H9 (cell line): ENCODE measurements at regions not wholly inside any gene's neighbourhood (a gene's known extent, or its start where the extent isn't known, plus 50 kb on each side); places are given as distances from the start of the nearest gene placed in this dataset.

Experiments
- DNase-seq: peaks from one replicate; pipeline ENCODE4 v3.0.0-alpha.2; 2017
- H2AFZ ChIP-seq: one replicate; pipeline ENCODE4 v1.6.1; 2013; ENCODE audit warnings: mild to moderate bottlenecking, low read length, control low read depth, moderate library complexity
- H2AK5ac ChIP-seq: 2 replicates; pipeline ENCODE4 v1.6.1; 2013; ENCODE audit warnings: low read length, control low read depth, mixed read lengths; ENCODE audit not compliant: insufficient read length
- H2BK120ac ChIP-seq: one replicate; pipeline ENCODE4 v1.6.1; 2013; ENCODE audit warnings: low read depth, mild to moderate bottlenecking, low read length, control low read depth, inconsistent platforms; ENCODE audit not compliant: poor library complexity, severe bottlenecking
- H2BK12ac ChIP-seq: 2 replicates; pipeline ENCODE4 v1.6.1; 2013; ENCODE audit warnings: low read length, control low read depth, mixed read lengths, low read depth; ENCODE audit not compliant: insufficient read length
- H2BK15ac ChIP-seq: 2 replicates; pipeline ENCODE4 v1.6.1; 2013; ENCODE audit warnings: low read depth, low read length, control low read depth
- H2BK20ac ChIP-seq: one replicate; pipeline ENCODE4 v1.6.1; 2013; ENCODE audit warnings: low read depth, mild to moderate bottlenecking, low read length, control low read depth, inconsistent platforms; ENCODE audit not compliant: poor library complexity, severe bottlenecking
- H2BK5ac ChIP-seq: 2 replicates; pipeline ENCODE4 v1.6.1; 2013; ENCODE audit warnings: low read length, control low read depth, mixed read lengths; ENCODE audit not compliant: insufficient read length
- H3K14ac ChIP-seq: 2 replicates; pipeline ENCODE4 v1.6.1; 2013; ENCODE audit warnings: low read length, control low read depth; ENCODE audit not compliant: insufficient read depth
- H3K18ac ChIP-seq: 2 replicates; pipeline ENCODE4 v1.6.1; 2013; ENCODE audit warnings: low read depth, mild to moderate bottlenecking, mixed read lengths, low read length, control low read depth; ENCODE audit not compliant: insufficient read length
- H3K23ac ChIP-seq: 2 replicates; pipeline ENCODE4 v1.6.1; 2013; ENCODE audit warnings: low read length, control low read depth, mixed read lengths, low read depth; ENCODE audit not compliant: insufficient read length
- H3K23me2 ChIP-seq: 2 replicates; pipeline ENCODE4 v1.6.1; 2013; ENCODE audit warnings: low read depth, mild to moderate bottlenecking, mixed read lengths, low read length, control low read depth; ENCODE audit not compliant: insufficient read length, poor library complexity, severe bottlenecking
- H3K27ac ChIP-seq: 2 replicates; pipeline ENCODE4 v1.5.1; 2013; ENCODE audit warnings: low read length, control low read depth, mixed read lengths, low read depth; ENCODE audit not compliant: insufficient read length
- H3K27me3 ChIP-seq: 2 replicates; pipeline ENCODE4 v1.6.1; 2013; ENCODE audit warnings: low read length, control low read depth, inconsistent platforms; ENCODE audit not compliant: insufficient read depth
- H3K4ac ChIP-seq: 2 replicates; pipeline ENCODE4 v1.6.1; 2013; ENCODE audit warnings: low read depth, mild to moderate bottlenecking, control low read depth, inconsistent platforms, low read length, moderate library complexity
- H3K4me1 ChIP-seq: 2 replicates; pipeline ENCODE4 v1.6.1; 2013; ENCODE audit warnings: low read length, control low read depth, inconsistent platforms; ENCODE audit not compliant: insufficient read depth
- H3K4me2 ChIP-seq: 2 replicates; pipeline ENCODE4 v1.6.1; 2013; ENCODE audit warnings: low read length, control low read depth, mixed read lengths; ENCODE audit not compliant: insufficient read length, insufficient read depth
- H3K56ac ChIP-seq: 2 replicates; pipeline ENCODE4 v1.6.1; 2013; ENCODE audit warnings: low read depth, mild to moderate bottlenecking, mixed read lengths, low read length, control low read depth; ENCODE audit not compliant: insufficient read length
- H3K79me1 ChIP-seq: 2 replicates; pipeline ENCODE4 v1.6.1; 2013; ENCODE audit warnings: low read depth, mild to moderate bottlenecking, moderate library complexity, low read length, control low read depth, inconsistent platforms; ENCODE audit not compliant: insufficient read depth, poor library complexity, severe bottlenecking
- H3K79me2 ChIP-seq: 2 replicates; pipeline ENCODE4 v1.6.1; 2013; ENCODE audit warnings: low read length, control low read depth, inconsistent platforms; ENCODE audit not compliant: insufficient read depth
- H3K9ac ChIP-seq: 2 replicates; pipeline ENCODE4 v1.6.1; 2013; ENCODE audit warnings: low read length, control low read depth, mixed read lengths; ENCODE audit not compliant: insufficient read length; ENCODE audit errors: extremely low read depth
- H3K9me3 ChIP-seq: one replicate; pipeline ENCODE4 v1.6.1; 2013; ENCODE audit warnings: low read depth, low read length, inconsistent platforms; ENCODE audit not compliant: control insufficient read depth
- H3T11ph ChIP-seq: one replicate; pipeline ENCODE4 v1.6.1; 2013; ENCODE audit warnings: mild to moderate bottlenecking, low read length, control low read depth, inconsistent platforms
- H4K20me1 ChIP-seq: one replicate; pipeline ENCODE4 v1.6.1; 2013; ENCODE audit not compliant: control insufficient read depth, insufficient read length, insufficient read depth
- H4K5ac ChIP-seq: 2 replicates; pipeline ENCODE4 v1.6.1; 2013; ENCODE audit warnings: low read depth, mild to moderate bottlenecking, mixed read lengths, low read length, control low read depth; ENCODE audit not compliant: insufficient read length
- H4K8ac ChIP-seq: replicated peaks from 2 replicates; pipeline ENCODE4 v1.6.1; 2013; ENCODE audit warnings: low read length, control low read depth, mixed read lengths, low read depth; ENCODE audit not compliant: insufficient read length
- H4K91ac ChIP-seq: 2 replicates; pipeline ENCODE4 v1.6.1; 2013; ENCODE audit warnings: low read depth, mild to moderate bottlenecking, moderate library complexity, mixed read lengths, low read length, control low read depth; ENCODE audit not compliant: insufficient read length
- H3K27ac Mint-ChIP-seq, 3 experiments: 2 replicates in 2 of 3; 3 replicates in 1 of 3; pipeline ENCODE4 v1.8.0; 2020 to 2021; ENCODE audit warnings: mixed read lengths in 3 of 3, mild to moderate bottlenecking in 1 of 3, moderate library complexity in 1 of 3
- H3K27me3 Mint-ChIP-seq: 2 replicates; pipeline ENCODE4 v1.8.0; 2021; ENCODE audit warnings: low read depth, mild to moderate bottlenecking, moderate library complexity, mixed read lengths
- H3K36me3 Mint-ChIP-seq, 3 experiments: 2 replicates in 2 of 3; 3 replicates in 1 of 3; pipeline ENCODE4 v1.8.0; 2020 to 2021; ENCODE audit warnings: low read depth in 3 of 3, mixed read lengths in 3 of 3; ENCODE audit not compliant: insufficient read depth in 1 of 3
- H3K4me1 Mint-ChIP-seq, 2 experiments: 2 replicates each; pipeline ENCODE4 v1.8.0; 2020; ENCODE audit warnings: mixed read lengths in 2 of 2
- H3K4me3 Mint-ChIP-seq, 2 experiments: 2 replicates in 1 of 2; 3 replicates in 1 of 2; pipeline ENCODE4 v1.8.0; 2020 to 2021; ENCODE audit warnings: mild to moderate bottlenecking in 2 of 2, mixed read lengths in 2 of 2, moderate library complexity in 1 of 2
- H3K9me3 Mint-ChIP-seq, 2 experiments: 2 replicates in 1 of 2; 3 replicates in 1 of 2; pipeline ENCODE4 v1.8.0; 2020; ENCODE audit warnings: mild to moderate bottlenecking in 2 of 2, mixed read lengths in 2 of 2, moderate library complexity in 1 of 2
- CTCF ChIP-seq: fragments of 200-600 bp; sonication (generic); conservative IDR thresholded peaks from 3 replicates; pipeline ENCODE4 v1.8.0; 2021; ENCODE audit warnings: antibody characterized with exemption, mild to moderate bottlenecking
- WGBS: extraction: QIAGEN DNeasy Blood & Tissue Kit; methylation state at CpG from one replicate; pipeline ENCODE4 v1.1.7; 2013; ENCODE audit warnings: missing lambda C conversion rate, low lambda C conversion rate, mixed read lengths; ENCODE audit not compliant: insufficient read length; ENCODE audit errors: extremely low coverage; 5-methylcytosine and 5-hydroxymethylcytosine counted together

GRCh38 chr1:195876792-195877191 is 731.4 kb downstream of the KCNT2 start:
- no peaks in the 10 kb centered on the region for H3K4me1 ChIP-seq
- H3K4me2 ChIP-seq: no peak overlapping the region
- no peaks in the 10 kb centered on the region for H3K79me1 ChIP-seq
- Mint-ChIP-seq H3K27me3 (no peaks in the 10 kb centered on the region), H3K9me3 (no peaks in the 10 kb centered on the region; a peak in 3 of 5 replicates), H3K4me1 (peaks cover 6 to 7% of the 10 kb centered on the region in 2 experiments; a peak in 3 of 4 replicates), H3K4me3 (no peak overlapping the region), H3K27ac (no peak overlapping the region), H3K36me3 (peaks cover 0 to 8% (median 2%) of the 10 kb centered on the region in 3 experiments; a peak in 3 of 7 replicates)
- H2AFZ ChIP-seq: no peak overlapping the region
- H4K5ac ChIP-seq: no peak overlapping the region
- H4K91ac ChIP-seq: no peak overlapping the region
- no peaks in the 10 kb centered on the region for H3K23me2 ChIP-seq
- no peak overlapping the region for H3T11ph ChIP-seq
- H3K9ac ChIP-seq: no peak overlapping the region
- no peaks in the 10 kb centered on the region for H3K9me3 ChIP-seq
- H2BK12ac ChIP-seq: no peak overlapping the region
- no peak overlapping the region for H2BK20ac ChIP-seq
- H3K27ac ChIP-seq: no peak overlapping the region
- no peak overlapping the region for H2AK5ac ChIP-seq
- no peak overlapping the region for H3K18ac ChIP-seq
- H3K27me3 ChIP-seq: no peaks in the 10 kb centered on the region
- H4K20me1 ChIP-seq: no peaks in the 10 kb centered on the region
- TF ChIP-seq CTCF: no peak
- no peak overlapping the region for H4K8ac ChIP-seq
- no peak overlapping the region for H3K4ac ChIP-seq
- H3K56ac ChIP-seq: no peak overlapping the region
- DNase-seq: no peak
- no peaks in the 10 kb centered on the region for H3K79me2 ChIP-seq
- no peak overlapping the region for H2BK15ac ChIP-seq
- H3K14ac ChIP-seq: no peak overlapping the region
- H3K23ac ChIP-seq: no peak overlapping the region
- no peak overlapping the region for H2BK120ac ChIP-seq
- no peak overlapping the region for H2BK5ac ChIP-seq
- WGBS: no CpG with 5 or more reads among the region's 4 CpGs
